ENCODE measurements at regions not wholly inside any gene's neighbourhood (a gene's known extent, or its start where the extent isn't known, plus 50 kb on each side); places are given as distances from the start of the nearest gene placed in this dataset.

- TF ChIP-seq TAF1 (IDR thresholded peaks at IDR 0.05; ENCODE audit: low read depth, low read length) = no peak
- TF ChIP-seq POLR2AphosphoS5 (IDR thresholded peaks at IDR 0.05; ENCODE audit: low read depth, low read length) = no peak
- TF ChIP-seq POLR2A (IDR thresholded peaks at IDR 0.05; ENCODE audit: low read depth, low read length) = no peak
- TF ChIP-seq PAX5 (IDR thresholded peaks at IDR 0.05; ENCODE audit: insufficient read depth, low read length, severe bottlenecking) = no peak
Observed at GRCh38 chr3:73707772-73708171, 83.0 kb upstream of the PDZRN3 start.

All from GM12891 (cell line).